Endothelial cell of umbilical vein (primary cell): ENCODE measurements at regions not wholly inside any gene's neighbourhood (a gene's known extent, or its start where the extent isn't known, plus 50 kb on each side); places are given as distances from the start of the nearest gene placed in this dataset.

Experiments
- CTCF ChIP-seq, 2 donors: IDR thresholded peaks; 1 replicate in 1 of 2; 2 replicates in 1 of 2; pipeline ENCODE4 v1.5.1; 2011; ENCODE audit warnings: low read length in 2 of 2, mild to moderate bottlenecking in 2 of 2, moderate library complexity in 2 of 2, control low read depth in 1 of 2, inconsistent platforms in 1 of 2, low read depth in 1 of 2; ENCODE audit not compliant: insufficient read depth in 1 of 2; ENCODE audit errors: extremely low read depth in 1 of 2
- EZH2 ChIP-seq: IDR thresholded peaks from 2 replicates; pipeline ENCODE4 v1.6.1; 2012; ENCODE audit warnings: borderline replicate concordance, low read depth, mild to moderate bottlenecking, moderate library complexity, low read length, inconsistent platforms; ENCODE audit not compliant: severe bottlenecking
- GATA2 ChIP-seq: IDR thresholded peaks from 2 replicates; pipeline ENCODE4 v1.7.0; 2011; ENCODE audit warnings: low read depth, mild to moderate bottlenecking, moderate library complexity, mixed read lengths, low read length; ENCODE audit not compliant: insufficient read length, insufficient read depth
- JUN ChIP-seq: IDR thresholded peaks from 2 replicates; pipeline ENCODE4 v1.6.1; 2011; ENCODE audit warnings: borderline replicate concordance, low read depth; ENCODE audit not compliant: insufficient read length, insufficient read depth
- MAX ChIP-seq: IDR thresholded peaks from 2 replicates; pipeline ENCODE4 v1.6.1; 2011; ENCODE audit not compliant: insufficient read depth, insufficient read length
- POLR2A ChIP-seq: IDR thresholded peaks from 2 replicates; pipeline ENCODE4 v1.6.1; 2012; ENCODE audit warnings: low read depth, mild to moderate bottlenecking, control low read depth, low read length
- POLR2AphosphoS5 ChIP-seq: IDR thresholded peaks from 2 replicates; pipeline ENCODE4 v1.6.1; 2012; ENCODE audit warnings: low read depth, mild to moderate bottlenecking, control low read depth, low read length, moderate library complexity; ENCODE audit not compliant: insufficient read depth

- TF ChIP-seq CTCF (IDR thresholded peaks at IDR 0.05; ENCODE audit: extremely low read depth in 1 of 2, insufficient read depth in 1 of 2, low read depth in 1 of 2, low read length in 2 of 2) = no peak
- no peak for TF ChIP-seq MAX
- no peak for TF ChIP-seq EZH2
- TF ChIP-seq POLR2AphosphoS5 = no peak
- no peak for TF ChIP-seq POLR2A
- TF ChIP-seq GATA2 = no peak
- TF ChIP-seq JUN = no peak
Observed at GRCh38 chr1:217066794-217067193, 343.6 kb upstream of the ESRRG start.
